ENCODE measurements at regions not wholly inside any gene's neighbourhood (a gene's known extent, or its start where the extent isn't known, plus 50 kb on each side); places are given as distances from the start of the nearest gene placed in this dataset.

DNA sequence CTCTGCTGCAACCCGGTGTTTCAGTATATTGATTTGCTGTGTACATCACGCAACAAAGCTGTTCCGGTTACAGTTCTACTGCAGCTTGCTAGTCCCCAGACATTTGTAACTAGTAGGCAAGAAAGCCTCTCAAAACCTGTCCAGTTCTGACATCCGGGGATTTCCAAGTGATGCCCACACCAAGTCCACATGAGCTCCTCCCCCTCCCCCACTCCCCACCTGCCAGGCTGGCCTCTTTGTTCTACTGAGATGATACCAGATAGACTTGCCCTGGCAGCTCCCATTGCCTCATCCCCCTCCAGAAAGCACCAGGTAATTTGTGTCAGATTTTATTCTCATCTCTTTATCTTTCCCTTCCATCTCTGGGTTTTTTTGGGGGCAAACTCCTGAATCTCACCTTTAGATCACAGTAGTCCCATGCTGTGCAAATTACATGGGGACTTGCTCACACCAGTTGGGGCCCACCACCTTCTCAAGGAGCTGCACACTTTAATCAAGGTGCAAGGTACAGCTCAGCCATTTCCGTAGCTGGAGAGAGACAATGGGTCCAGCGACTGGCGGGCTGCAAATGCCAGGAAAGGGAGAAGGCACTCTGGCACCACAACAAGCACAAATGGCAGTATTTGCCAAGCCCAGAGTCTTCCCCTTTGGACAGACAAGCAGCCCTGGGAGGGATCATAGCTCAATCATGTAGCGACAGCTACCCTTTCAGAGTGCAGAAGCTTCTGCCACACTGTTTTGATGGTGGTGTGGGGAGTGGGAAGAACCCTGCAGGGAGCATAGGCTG, 183.1 kb downstream of the CYLD start:
- Histone ChIP-seq H2AFZ (ENCODE audit: low read depth, low read length) (no peak overlapping the region), H3K9ac (ENCODE audit: low read length) (no peak overlapping the region), H3K9me3 (ENCODE audit: insufficient read depth, low read length) (no peaks in the 10 kb centered on the region), H3K79me2 (ENCODE audit: low read length) (no peaks in the 10 kb centered on the region), H3K4me1 (ENCODE audit: low read length) (no peaks in the 10 kb centered on the region), H3K27me3 (ENCODE audit: low read depth, low read length) (peaks cover 44% of the 10 kb centered on the region; the same call in 1 of the 2 replicates), H3K27ac (ENCODE audit: low read length) (no peak overlapping the region), H3K36me3 (replicated peaks; ENCODE audit: low read depth, low read length) (no peaks in the 10 kb centered on the region), H3K4me2 (ENCODE audit: low read length) (no peak overlapping the region), H3K4me3 (ENCODE audit: low read length) (no peak overlapping the region), H4K20me1 (ENCODE audit: insufficient read depth, low read length) (no peaks in the 10 kb centered on the region)
- TF ChIP-seq, protein P1, sequence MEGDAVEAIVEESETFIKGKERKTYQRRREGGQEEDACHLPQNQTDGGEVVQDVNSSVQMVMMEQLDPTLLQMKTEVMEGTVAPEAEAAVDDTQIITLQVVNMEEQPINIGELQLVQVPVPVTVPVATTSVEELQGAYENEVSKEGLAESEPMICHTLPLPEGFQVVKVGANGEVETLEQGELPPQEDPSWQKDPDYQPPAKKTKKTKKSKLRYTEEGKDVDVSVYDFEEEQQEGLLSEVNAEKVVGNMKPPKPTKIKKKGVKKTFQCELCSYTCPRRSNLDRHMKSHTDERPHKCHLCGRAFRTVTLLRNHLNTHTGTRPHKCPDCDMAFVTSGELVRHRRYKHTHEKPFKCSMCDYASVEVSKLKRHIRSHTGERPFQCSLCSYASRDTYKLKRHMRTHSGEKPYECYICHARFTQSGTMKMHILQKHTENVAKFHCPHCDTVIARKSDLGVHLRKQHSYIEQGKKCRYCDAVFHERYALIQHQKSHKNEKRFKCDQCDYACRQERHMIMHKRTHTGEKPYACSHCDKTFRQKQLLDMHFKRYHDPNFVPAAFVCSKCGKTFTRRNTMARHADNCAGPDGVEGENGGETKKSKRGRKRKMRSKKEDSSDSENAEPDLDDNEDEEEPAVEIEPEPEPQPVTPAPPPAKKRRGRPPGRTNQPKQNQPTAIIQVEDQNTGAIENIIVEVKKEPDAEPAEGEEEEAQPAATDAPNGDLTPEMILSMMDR (IDR thresholded peaks at IDR 0.05; ENCODE audit: low read depth, low read length) = no peak
- no peak for TF ChIP-seq EZH2phosphoT487 (IDR thresholded peaks at IDR 0.05; ENCODE audit: low read depth)

DNA sequence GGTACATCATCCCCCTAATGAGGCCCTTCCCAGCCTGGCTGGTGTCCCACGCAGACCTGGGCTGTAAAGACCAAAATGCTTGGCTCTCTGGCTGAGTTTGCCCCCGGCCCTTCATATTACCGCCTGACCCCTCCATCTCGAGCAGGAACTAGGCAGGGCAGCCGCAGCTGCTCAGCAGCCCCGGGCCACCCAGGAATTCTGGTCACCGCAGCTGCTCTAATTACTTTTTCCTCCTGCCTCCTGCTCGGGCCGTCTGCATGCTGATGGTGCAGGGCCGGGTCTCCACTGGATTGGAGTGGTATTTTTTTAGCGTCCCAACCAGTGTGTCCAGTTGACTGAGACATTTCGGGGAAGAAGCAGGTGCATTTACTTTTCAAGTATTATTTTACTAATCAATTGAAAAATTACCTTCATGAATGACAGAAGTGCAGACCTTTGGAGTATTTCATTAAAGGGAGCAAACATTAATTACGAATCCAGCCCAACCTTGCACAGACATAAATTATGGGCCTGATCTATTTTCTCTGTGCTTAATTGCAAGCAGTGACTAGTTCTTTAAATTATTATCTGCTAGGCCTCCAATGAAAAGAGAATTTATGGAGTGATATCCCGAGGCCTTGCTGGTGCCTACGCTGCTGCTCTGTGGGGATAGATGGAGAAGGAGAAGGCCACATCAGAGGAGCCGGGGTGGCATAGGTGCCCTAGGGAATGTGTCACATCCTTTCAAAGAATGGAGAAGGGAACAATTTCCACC, 176.2 kb downstream of the CYLD start:
- TF ChIP-seq, protein P1 (IDR thresholded peaks at IDR 0.05; ENCODE audit: low read depth, low read length) = no peak
- no peak for TF ChIP-seq EZH2phosphoT487 (IDR thresholded peaks at IDR 0.05; ENCODE audit: low read depth)
- no peak overlapping the region for H3K4me3 ChIP-seq (ENCODE audit: low read length)
- H3K36me3 ChIP-seq (replicated peaks; ENCODE audit: low read depth, low read length) = no peaks in the 10 kb centered on the region
- H4K20me1 ChIP-seq (ENCODE audit: insufficient read depth, low read length) = no peaks in the 10 kb centered on the region
- H3K4me1 ChIP-seq (ENCODE audit: low read length) = no peaks in the 10 kb centered on the region
- H3K4me2 ChIP-seq (ENCODE audit: low read length) = no peak overlapping the region
- H3K9ac ChIP-seq (ENCODE audit: low read length) = no peak overlapping the region
- no peak overlapping the region for H3K27ac ChIP-seq (ENCODE audit: low read length)
- H3K79me2 ChIP-seq (ENCODE audit: low read length) = no peaks in the 10 kb centered on the region
- no peak overlapping the region for H2AFZ ChIP-seq (ENCODE audit: low read depth, low read length)
- peaks cover 26% of the 10 kb centered on the region; the same call in 1 of the 2 replicates for H3K27me3 ChIP-seq (ENCODE audit: low read depth, low read length)
- no peaks in the 10 kb centered on the region for H3K9me3 ChIP-seq (ENCODE audit: insufficient read depth, low read length)

DNA sequence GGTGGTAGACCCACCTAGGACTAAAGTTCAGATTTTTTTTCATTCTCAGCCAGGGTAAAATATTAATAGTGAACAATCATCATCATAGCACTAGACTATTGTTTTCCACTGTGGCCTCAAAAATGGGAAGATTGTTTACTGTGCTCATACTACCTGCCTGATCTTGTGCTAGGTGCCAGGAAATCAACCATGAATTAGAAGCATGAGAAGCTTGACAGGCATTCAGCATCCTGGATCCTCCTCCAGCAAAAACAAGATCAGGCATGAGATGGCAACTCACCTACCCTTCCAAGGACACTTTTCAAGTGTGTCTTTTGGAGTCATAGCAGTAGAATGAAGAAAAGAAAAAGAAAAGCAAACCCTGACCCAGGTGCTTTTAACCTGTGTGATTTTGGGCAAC, 174.2 kb downstream of the CYLD start:
- no peak overlapping the region for H3K27ac ChIP-seq (ENCODE audit: low read length)
- no peaks in the 10 kb centered on the region for H3K36me3 ChIP-seq (replicated peaks; ENCODE audit: low read depth, low read length)
- H3K9ac ChIP-seq (ENCODE audit: low read length) = no peak overlapping the region
- no peaks in the 10 kb centered on the region for H4K20me1 ChIP-seq (ENCODE audit: insufficient read depth, low read length)
- no peak overlapping the region for H3K4me2 ChIP-seq (ENCODE audit: low read length)
- no peak overlapping the region for H2AFZ ChIP-seq (ENCODE audit: low read depth, low read length)
- no peaks in the 10 kb centered on the region for H3K79me2 ChIP-seq (ENCODE audit: low read length)
- H3K4me3 ChIP-seq (ENCODE audit: low read length) = no peak overlapping the region
- no peak for TF ChIP-seq EZH2phosphoT487 (IDR thresholded peaks at IDR 0.05; ENCODE audit: low read depth)
- TF ChIP-seq, protein P1 (IDR thresholded peaks at IDR 0.05; ENCODE audit: low read depth, low read length) = no peak
- H3K4me1 ChIP-seq (ENCODE audit: low read length) = no peaks in the 10 kb centered on the region
- H3K27me3 ChIP-seq (ENCODE audit: low read depth, low read length) = peaks cover 21% of the 10 kb centered on the region; the same call in 1 of the 2 replicates
- no peaks in the 10 kb centered on the region for H3K9me3 ChIP-seq (ENCODE audit: insufficient read depth, low read length)

DNA sequence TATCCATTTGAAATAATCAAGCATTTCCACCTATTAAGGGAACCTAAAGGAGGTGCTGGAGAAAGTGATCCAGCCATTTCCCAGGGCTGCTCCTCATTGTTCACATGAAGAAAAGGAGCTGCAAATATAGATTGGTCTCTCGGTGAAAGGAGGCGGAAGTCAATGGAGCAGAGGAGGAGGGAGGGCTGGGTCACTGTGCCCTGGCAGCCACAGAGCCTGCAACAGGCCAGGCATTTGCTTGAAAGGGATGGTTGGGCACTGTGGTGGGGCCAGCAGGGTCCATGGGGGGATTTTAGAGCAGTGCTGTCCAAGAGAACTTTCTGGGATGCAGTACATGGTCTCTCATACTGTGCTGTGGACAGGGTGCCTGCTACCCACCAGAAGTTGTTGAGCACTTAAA, 173.2 kb downstream of the CYLD start:
- peaks cover 14% of the 10 kb centered on the region; the same call in 1 of the 2 replicates for H3K27me3 ChIP-seq (ENCODE audit: low read depth, low read length)
- no peak overlapping the region for H3K4me3 ChIP-seq (ENCODE audit: low read length)
- no peaks in the 10 kb centered on the region for H3K36me3 ChIP-seq (replicated peaks; ENCODE audit: low read depth, low read length)
- TF ChIP-seq, protein P1 (IDR thresholded peaks at IDR 0.05; ENCODE audit: low read depth, low read length) = no peak
- TF ChIP-seq EZH2phosphoT487 (IDR thresholded peaks at IDR 0.05; ENCODE audit: low read depth) = no peak
- H3K4me2 ChIP-seq (ENCODE audit: low read length) = no peak overlapping the region
- H3K79me2 ChIP-seq (ENCODE audit: low read length) = no peaks in the 10 kb centered on the region
- H3K9me3 ChIP-seq (ENCODE audit: insufficient read depth, low read length) = no peaks in the 10 kb centered on the region
- no peak overlapping the region for H2AFZ ChIP-seq (ENCODE audit: low read depth, low read length)
- no peaks in the 10 kb centered on the region for H4K20me1 ChIP-seq (ENCODE audit: insufficient read depth, low read length)
- no peaks in the 10 kb centered on the region for H3K4me1 ChIP-seq (ENCODE audit: low read length)
- H3K9ac ChIP-seq (ENCODE audit: low read length) = no peak overlapping the region
- H3K27ac ChIP-seq (ENCODE audit: low read length) = no peak overlapping the region
